ENCODE measurements at regions not wholly inside any gene's neighbourhood (a gene's known extent, or its start where the extent isn't known, plus 50 kb on each side); places are given as distances from the start of the nearest gene placed in this dataset.

DNA sequence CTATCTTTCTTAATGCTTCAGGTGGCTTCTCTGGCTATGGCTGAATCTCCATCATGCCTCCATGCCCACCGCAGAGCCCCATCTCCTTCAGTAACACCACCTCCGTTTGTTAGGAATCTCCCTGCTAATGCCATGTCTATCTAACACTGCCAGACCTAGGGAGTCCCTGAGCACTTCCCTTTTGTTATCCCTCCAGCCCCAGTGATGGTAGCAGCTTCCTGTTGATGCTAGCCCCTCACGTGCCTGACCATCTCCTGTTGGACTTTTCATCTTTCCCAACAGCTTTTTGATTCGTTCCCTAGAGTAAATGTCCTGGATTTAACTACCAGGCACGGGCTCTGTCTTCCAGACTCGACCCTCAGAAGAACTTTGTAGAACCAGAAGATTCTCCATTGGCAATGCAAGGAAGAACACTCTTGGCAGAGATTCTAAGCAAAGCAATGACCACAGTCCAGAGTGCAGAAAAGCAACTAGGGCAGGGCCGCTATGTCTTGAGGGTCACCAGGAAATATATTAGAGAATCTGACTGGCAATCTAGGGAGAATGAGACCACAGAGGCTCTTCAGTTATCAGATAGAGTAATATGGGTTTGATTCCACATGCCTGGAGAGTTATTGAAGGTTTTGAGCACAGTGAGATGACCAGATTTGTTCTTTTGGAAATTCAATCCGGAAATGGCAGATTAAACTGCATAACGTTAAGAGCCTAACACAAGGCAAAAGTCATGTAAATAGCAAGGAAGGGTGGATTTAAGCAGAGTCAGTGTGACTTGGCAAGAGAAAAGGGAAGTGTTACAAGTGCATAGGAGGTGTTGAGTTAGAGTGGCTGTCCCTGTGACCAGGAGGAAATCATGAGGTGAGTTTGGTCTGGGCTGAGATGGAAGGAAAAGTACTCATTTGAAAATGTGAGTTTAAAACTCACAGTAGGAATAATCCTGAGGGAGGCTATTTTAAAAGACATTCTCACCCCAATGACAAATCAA lies 555.2 kb downstream of the ACTL7B start:
- H3K4me3 Mint-ChIP-seq (ENCODE audit: unreplicated experiment): no peak overlapping the region
- no peak overlapping the region for H3K27ac Mint-ChIP-seq (ENCODE audit: low read depth, unreplicated experiment)
- H3K4me1 Mint-ChIP-seq (ENCODE audit: insufficient read depth, unreplicated experiment): peaks cover 15% of the 10 kb centered on the region
- intact Hi-C loops (cut with micrococcal nuclease): no loop called here
- TF ChIP-seq, protein P1, sequence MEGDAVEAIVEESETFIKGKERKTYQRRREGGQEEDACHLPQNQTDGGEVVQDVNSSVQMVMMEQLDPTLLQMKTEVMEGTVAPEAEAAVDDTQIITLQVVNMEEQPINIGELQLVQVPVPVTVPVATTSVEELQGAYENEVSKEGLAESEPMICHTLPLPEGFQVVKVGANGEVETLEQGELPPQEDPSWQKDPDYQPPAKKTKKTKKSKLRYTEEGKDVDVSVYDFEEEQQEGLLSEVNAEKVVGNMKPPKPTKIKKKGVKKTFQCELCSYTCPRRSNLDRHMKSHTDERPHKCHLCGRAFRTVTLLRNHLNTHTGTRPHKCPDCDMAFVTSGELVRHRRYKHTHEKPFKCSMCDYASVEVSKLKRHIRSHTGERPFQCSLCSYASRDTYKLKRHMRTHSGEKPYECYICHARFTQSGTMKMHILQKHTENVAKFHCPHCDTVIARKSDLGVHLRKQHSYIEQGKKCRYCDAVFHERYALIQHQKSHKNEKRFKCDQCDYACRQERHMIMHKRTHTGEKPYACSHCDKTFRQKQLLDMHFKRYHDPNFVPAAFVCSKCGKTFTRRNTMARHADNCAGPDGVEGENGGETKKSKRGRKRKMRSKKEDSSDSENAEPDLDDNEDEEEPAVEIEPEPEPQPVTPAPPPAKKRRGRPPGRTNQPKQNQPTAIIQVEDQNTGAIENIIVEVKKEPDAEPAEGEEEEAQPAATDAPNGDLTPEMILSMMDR (IDR thresholded peaks at IDR 0.05; ENCODE audit: unreplicated experiment): no peak
- ChIA-PET CTCF (interaction anchor here (0.6 kb wide), 1 partner anchor 287 kb away, joined by 3 read pairs; no protein-coding TSS in a partner anchor), POLR2A (no interaction called here)
- no peaks in the 10 kb centered on the region for H3K9me3 Mint-ChIP-seq (ENCODE audit: unreplicated experiment)
- BruUV-seq (replicated peaks): no TSS peak
- DNase-seq (ENCODE audit: unreplicated experiment): no peak
- H3K36me3 Mint-ChIP-seq (ENCODE audit: insufficient read depth, unreplicated experiment): no peaks in the 10 kb centered on the region
- no peaks in the 10 kb centered on the region for H3K27me3 Mint-ChIP-seq (ENCODE audit: insufficient read depth, unreplicated experiment)

DNA sequence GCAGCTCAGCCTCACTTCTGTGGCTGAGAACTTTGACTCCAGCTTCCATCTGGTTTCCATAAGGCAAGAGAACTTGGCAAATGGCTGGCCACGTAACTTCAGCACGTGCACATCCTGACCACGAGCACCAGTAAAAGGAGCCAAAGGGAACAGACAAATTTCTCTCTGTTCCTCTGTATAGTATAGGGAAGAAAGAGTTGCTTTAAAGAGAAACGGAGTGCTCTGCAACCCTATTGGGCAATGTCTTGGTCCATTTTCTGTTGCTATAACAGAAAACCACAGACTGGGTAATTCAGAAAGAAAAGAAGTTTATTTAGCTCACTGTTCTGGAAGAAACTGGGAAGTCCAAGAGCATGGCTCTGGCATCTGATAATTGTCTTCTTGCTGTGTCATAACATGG lies 558.7 kb downstream of the ACTL7B start:
- POLR2A ChIA-PET: interaction anchor here (0.5 kb wide), 1 partner anchor 33 kb away, joined by 3 read pairs; no protein-coding TSS in a partner anchor
- CTCF ChIA-PET: no interaction called here
- BruUV-seq (replicated peaks): no TSS peak
- Mint-ChIP-seq H3K27ac (ENCODE audit: low read depth, unreplicated experiment) (peak overlapping the region; percentile 81), H3K9me3 (ENCODE audit: unreplicated experiment) (no peaks in the 10 kb centered on the region), H3K4me1 (ENCODE audit: insufficient read depth, unreplicated experiment) (peaks cover 15% of the 10 kb centered on the region), H3K27me3 (ENCODE audit: insufficient read depth, unreplicated experiment) (no peaks in the 10 kb centered on the region), H3K36me3 (ENCODE audit: insufficient read depth, unreplicated experiment) (no peaks in the 10 kb centered on the region), H3K4me3 (ENCODE audit: unreplicated experiment) (no peak overlapping the region)
- no peak for DNase-seq (ENCODE audit: unreplicated experiment)
- TF ChIP-seq, protein P1 (IDR thresholded peaks at IDR 0.05; ENCODE audit: unreplicated experiment): no peak
- intact Hi-C loops (cut with micrococcal nuclease): no loop called here

DNA sequence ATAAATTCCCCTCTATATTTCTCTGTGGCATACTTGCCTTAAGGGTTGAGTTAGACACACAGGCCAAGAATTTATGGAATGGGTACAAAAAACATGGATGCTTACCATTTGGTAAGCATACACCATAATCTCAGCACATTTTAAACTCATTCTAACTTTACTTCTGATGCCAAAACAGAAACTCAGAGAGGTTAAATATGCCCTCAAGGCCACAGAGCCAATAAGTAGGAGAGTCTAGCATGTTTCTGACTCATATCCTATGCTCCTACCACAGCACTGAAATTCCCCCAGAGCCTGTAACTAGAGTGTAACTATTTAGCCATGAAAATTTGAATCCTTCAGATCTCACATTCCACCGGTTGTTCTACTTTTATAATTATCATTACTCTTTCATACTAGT lies 559.7 kb downstream of the ACTL7B start:
- Mint-ChIP-seq H3K27me3 (ENCODE audit: insufficient read depth, unreplicated experiment) (no peaks in the 10 kb centered on the region), H3K4me1 (ENCODE audit: insufficient read depth, unreplicated experiment) (peaks cover 15% of the 10 kb centered on the region), H3K36me3 (ENCODE audit: insufficient read depth, unreplicated experiment) (no peaks in the 10 kb centered on the region), H3K27ac (ENCODE audit: low read depth, unreplicated experiment) (peak overlapping the region; percentile 81), H3K4me3 (ENCODE audit: unreplicated experiment) (no peak overlapping the region), H3K9me3 (ENCODE audit: unreplicated experiment) (no peaks in the 10 kb centered on the region)
- CTCF ChIA-PET: no interaction called here
- intact Hi-C loops (cut with micrococcal nuclease): no loop called here
- BruUV-seq (replicated peaks): no TSS peak
- POLR2A ChIA-PET: no interaction called here
- peak; percentile 61 for DNase-seq (ENCODE audit: unreplicated experiment)
- TF ChIP-seq, protein P1 (IDR thresholded peaks at IDR 0.05; ENCODE audit: unreplicated experiment): no peak

DNA sequence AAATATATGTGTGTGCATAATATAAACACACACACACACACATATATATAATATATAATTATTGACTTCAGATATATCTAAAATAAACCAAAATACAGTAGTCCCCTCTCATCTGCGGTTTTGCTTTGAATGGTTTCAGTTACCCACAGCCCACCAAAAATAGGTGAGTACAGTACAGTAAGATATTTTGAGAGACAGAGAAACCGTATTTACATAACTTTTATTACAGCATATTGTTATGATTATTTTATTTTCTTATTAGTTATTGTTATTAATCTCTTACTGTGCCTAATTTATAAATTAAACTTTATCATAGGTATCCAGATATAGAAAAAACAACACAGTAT lies 564.2 kb downstream of the ACTL7B start:
- ChIA-PET CTCF (interaction anchor here (0.6 kb wide), 1 partner anchor 334 kb away, joined by 3 read pairs; no protein-coding TSS in a partner anchor), POLR2A (no interaction called here)
- H3K27me3 Mint-ChIP-seq (ENCODE audit: insufficient read depth, unreplicated experiment): no peaks in the 10 kb centered on the region
- H3K36me3 Mint-ChIP-seq (ENCODE audit: insufficient read depth, unreplicated experiment): no peaks in the 10 kb centered on the region
- H3K9me3 Mint-ChIP-seq (ENCODE audit: unreplicated experiment): no peaks in the 10 kb centered on the region
- intact Hi-C loops (cut with micrococcal nuclease): no loop called here
- TF ChIP-seq, protein P1 (IDR thresholded peaks at IDR 0.05; ENCODE audit: unreplicated experiment): no peak
- H3K4me3 Mint-ChIP-seq (ENCODE audit: unreplicated experiment): no peak overlapping the region
- no TSS peak for BruUV-seq (replicated peaks)
- no peak for DNase-seq (ENCODE audit: unreplicated experiment)
- peaks cover 8% of the 10 kb centered on the region for H3K4me1 Mint-ChIP-seq (ENCODE audit: insufficient read depth, unreplicated experiment)
- no peak overlapping the region for H3K27ac Mint-ChIP-seq (ENCODE audit: low read depth, unreplicated experiment)
